Spleen (tissue), 7 donors: ENCODE measurements at regions not wholly inside any gene's neighbourhood (a gene's known extent, or its start where the extent isn't known, plus 50 kb on each side); places are given as distances from the start of the nearest gene placed in this dataset.

Experiments
- POLR2A ChIP-seq, 3 donors: fragments of 450-650 bp; IDR thresholded peaks; one replicate each; pipeline ENCODE4 v1.5.1; 2017; ENCODE audit warnings: antibody characterized with exemption in 3 of 3, mild to moderate bottlenecking in 1 of 3
- TF ChIP-seq, protein P1 (sequence below), 11 experiments: fragments of 200-600 bp in 7 of 11; fragments of 450-650 bp in 4 of 11; sonication (generic) in 4 of 11; IDR thresholded peaks in 8 of 11; conservative IDR thresholded peaks in 3 of 11; 1 replicate in 7 of 11; 2 replicates in 4 of 11; pipeline versions ENCODE4 v1.4.0 to v1.8.0; 2016 to 2021; ENCODE audit warnings: antibody characterized with exemption in 11 of 11, inconsistent platforms in 4 of 11, mild to moderate bottlenecking in 1 of 11
- donor health status: DM: no; HTN: no; CAD: no; lungs with moderate emphysema.
- donor health status: DM: no; HTN: no; CAD: no.
- donor health status: DM: no; HTN: no; CAD: no.

GRCh38 chr2:176768185-176768584 lies 444.4 kb upstream of the HNRNPA3 start:
- TF ChIP-seq, protein P1, sequence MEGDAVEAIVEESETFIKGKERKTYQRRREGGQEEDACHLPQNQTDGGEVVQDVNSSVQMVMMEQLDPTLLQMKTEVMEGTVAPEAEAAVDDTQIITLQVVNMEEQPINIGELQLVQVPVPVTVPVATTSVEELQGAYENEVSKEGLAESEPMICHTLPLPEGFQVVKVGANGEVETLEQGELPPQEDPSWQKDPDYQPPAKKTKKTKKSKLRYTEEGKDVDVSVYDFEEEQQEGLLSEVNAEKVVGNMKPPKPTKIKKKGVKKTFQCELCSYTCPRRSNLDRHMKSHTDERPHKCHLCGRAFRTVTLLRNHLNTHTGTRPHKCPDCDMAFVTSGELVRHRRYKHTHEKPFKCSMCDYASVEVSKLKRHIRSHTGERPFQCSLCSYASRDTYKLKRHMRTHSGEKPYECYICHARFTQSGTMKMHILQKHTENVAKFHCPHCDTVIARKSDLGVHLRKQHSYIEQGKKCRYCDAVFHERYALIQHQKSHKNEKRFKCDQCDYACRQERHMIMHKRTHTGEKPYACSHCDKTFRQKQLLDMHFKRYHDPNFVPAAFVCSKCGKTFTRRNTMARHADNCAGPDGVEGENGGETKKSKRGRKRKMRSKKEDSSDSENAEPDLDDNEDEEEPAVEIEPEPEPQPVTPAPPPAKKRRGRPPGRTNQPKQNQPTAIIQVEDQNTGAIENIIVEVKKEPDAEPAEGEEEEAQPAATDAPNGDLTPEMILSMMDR (IDR thresholded peaks at IDR 0.05 in 8 of 11, conservative IDR thresholded peaks at IDR 0.05 in 3 of 11), result no peak
- TF ChIP-seq POLR2A (IDR thresholded peaks at IDR 0.05), result no peak
